ENCODE measurements at regions not wholly inside any gene's neighbourhood (a gene's known extent, or its start where the extent isn't known, plus 50 kb on each side); places are given as distances from the start of the nearest gene placed in this dataset.

- no peak for TF ChIP-seq POLR2A (IDR thresholded peaks at IDR 0.05)
- no peak for TF ChIP-seq CTCF (IDR thresholded peaks at IDR 0.05)
Observed at GRCh38 chr11:92675303-92675702, 294.1 kb upstream of the MTNR1B start.
